IMR-90 (cell line): ENCODE measurements at regions not wholly inside any gene's neighbourhood (a gene's known extent, or its start where the extent isn't known, plus 50 kb on each side); places are given as distances from the start of the nearest gene placed in this dataset.

Experiments used
- ATAC-seq: fragments of 200-7000 bp; cut with Tn5 transposase; 2 replicates; pipeline ENCODE4 v1.9.1; 2020; ENCODE audit warnings: low read depth, mild to moderate bottlenecking, moderate library complexity
- BruUV-seq: library from RNA; stranded (reverse); fragments of 400-500 nt; replicated peaks from 2 replicates; lab custom pipeline; 2021; lab: Mats Ljungman, UMichigan
- CTCF ChIA-PET: fragments of 300-600 bp; formaldehyde crosslinking; extraction: SDS; loops from one replicate; lab custom pipeline; 2021; ENCODE audit warnings: antibody characterized with exemption; lab: Yijun Ruan, JAX
- POLR2A ChIA-PET: fragments of 300-600 bp; sonication (Branson Sonifier 250); formaldehyde crosslinking; loops from one replicate; lab custom pipeline; 2022; ENCODE audit warnings: antibody characterized with exemption; ENCODE audit not compliant: unreplicated experiment; lab: Charles Lee
- DNase-seq: peaks from one replicate; pipeline ENCODE4 v3.0.0; 2013
- H2AFZ ChIP-seq: replicated peaks from 2 replicates; pipeline ENCODE3; 2013; ENCODE audit warnings: low read length, mild to moderate bottlenecking; ENCODE audit not compliant: poor library complexity
- H2AK5ac ChIP-seq: 2 replicates; pipeline ENCODE4 v1.6.1; 2013; ENCODE audit warnings: low read depth, low read length, inconsistent platforms
- H2AK9ac ChIP-seq: replicated peaks from 2 replicates; pipeline ENCODE3; 2013; ENCODE audit warnings: mild to moderate bottlenecking, low read depth, low read length, moderate library complexity; ENCODE audit not compliant: poor library complexity
- H2BK120ac ChIP-seq: 2 replicates; pipeline ENCODE4 v1.6.1; 2013; ENCODE audit warnings: low read depth, low read length, inconsistent platforms
- H2BK15ac ChIP-seq: 3 replicates; pipeline ENCODE4 v1.6.1; 2013; ENCODE audit warnings: low read depth, low read length, inconsistent platforms
- H2BK20ac ChIP-seq: 2 replicates; pipeline ENCODE4 v1.6.1; 2013; ENCODE audit warnings: low read depth, mild to moderate bottlenecking, inconsistent platforms, low read length, moderate library complexity
- H2BK5ac ChIP-seq: 2 replicates; pipeline ENCODE4 v1.6.1; 2013; ENCODE audit warnings: mild to moderate bottlenecking, low read depth, low read length, inconsistent platforms; ENCODE audit not compliant: poor library complexity, severe bottlenecking
- H3K14ac ChIP-seq: replicated peaks from 2 replicates; pipeline ENCODE4 v1.6.1; 2013; ENCODE audit warnings: low read depth, low read length, inconsistent platforms
- H3K18ac ChIP-seq: 2 replicates; pipeline ENCODE4 v1.6.1; 2013; ENCODE audit warnings: low read depth, low read length, control low read depth
- H3K23ac ChIP-seq: 2 replicates; pipeline ENCODE4 v1.6.1; 2013; ENCODE audit warnings: low read depth, low read length, inconsistent platforms
- H3K27ac ChIP-seq: 2 replicates; pipeline ENCODE4 v1.5.1; 2013; ENCODE audit warnings: mild to moderate bottlenecking, control low read depth, low read length; ENCODE audit not compliant: insufficient read depth
- H3K27me3 ChIP-seq: 2 replicates; pipeline ENCODE4 v1.6.1; 2013; ENCODE audit warnings: low read length; ENCODE audit not compliant: control insufficient read depth, insufficient read depth
- H3K36me3 ChIP-seq: 2 replicates; pipeline ENCODE4 v1.6.1; 2013; ENCODE audit warnings: low read length, mixed read lengths; ENCODE audit not compliant: control insufficient read depth, insufficient read depth
- H3K4ac ChIP-seq: 2 replicates; pipeline ENCODE4 v1.6.1; 2013; ENCODE audit warnings: low read depth, low read length, inconsistent platforms
- H3K4me1 ChIP-seq: 2 replicates; pipeline ENCODE4 v1.6.1; 2013; ENCODE audit warnings: low read length, mixed read lengths; ENCODE audit not compliant: control insufficient read depth, insufficient read depth
- H3K4me2 ChIP-seq: 2 replicates; pipeline ENCODE4 v1.6.1; 2013; ENCODE audit warnings: low read depth, mild to moderate bottlenecking, control low read depth, low read length, moderate library complexity
- H3K4me3 ChIP-seq: 2 replicates; pipeline ENCODE4 v1.5.1; 2013; ENCODE audit warnings: low read depth, mild to moderate bottlenecking, control low read depth, low read length, moderate library complexity; ENCODE audit not compliant: insufficient read depth
- H3K56ac ChIP-seq: 2 replicates; pipeline ENCODE4 v1.6.1; 2013; ENCODE audit warnings: low read length, inconsistent platforms; ENCODE audit not compliant: insufficient read depth; ENCODE audit errors: extremely low read depth
- H3K79me1 ChIP-seq, 2 experiments: 2 replicates each; pipeline ENCODE4 v1.6.1; 2013; ENCODE audit warnings: low read length in 2 of 2, inconsistent platforms in 1 of 2, low read depth in 1 of 2
- H3K9ac ChIP-seq: 2 replicates; pipeline ENCODE4 v1.6.1; 2013; ENCODE audit warnings: low read depth, low read length, control low read depth
- H3K9me1 ChIP-seq: 2 replicates; pipeline ENCODE4 v1.6.1; 2013; ENCODE audit warnings: low read length, inconsistent platforms; ENCODE audit not compliant: insufficient read depth
- H3K9me3 ChIP-seq: 2 replicates; pipeline ENCODE4 v1.6.1; 2013; ENCODE audit warnings: low read length; ENCODE audit not compliant: control insufficient read depth, insufficient read depth
- H4K20me1 ChIP-seq: 2 replicates; pipeline ENCODE4 v1.6.1; 2013; ENCODE audit warnings: low read length, inconsistent platforms; ENCODE audit not compliant: insufficient read depth
- H4K5ac ChIP-seq: 2 replicates; pipeline ENCODE4 v1.6.1; 2013; ENCODE audit warnings: mild to moderate bottlenecking, low read depth, low read length, control low read depth
- H4K8ac ChIP-seq, 2 experiments: 2 replicates each; pipeline ENCODE4 v1.6.1; 2013; ENCODE audit warnings: low read depth in 2 of 2, low read length in 2 of 2, control low read depth in 1 of 2, inconsistent platforms in 1 of 2
- H4K91ac ChIP-seq: 2 replicates; pipeline ENCODE4 v1.6.1; 2013; ENCODE audit warnings: low read depth, low read length, inconsistent platforms; ENCODE audit not compliant: insufficient read depth
- BHLHE40 ChIP-seq: fragments of 150-350 bp; IDR thresholded peaks from 2 replicates; pipeline ENCODE4 v1.6.1; 2016; ENCODE audit warnings: mild to moderate bottlenecking, low read depth, low read length
- CHD1 ChIP-seq: IDR thresholded peaks from 2 replicates; pipeline ENCODE4 v1.6.1; 2012; ENCODE audit warnings: low read depth, low read length, improper control_type of control experiment
- FOS ChIP-seq: fragments of 150-350 bp; IDR thresholded peaks from 2 replicates; pipeline ENCODE4 v1.6.1; 2016; ENCODE audit warnings: low read depth, low read length
- MAFK ChIP-seq: IDR thresholded peaks from 2 replicates; pipeline ENCODE4 v1.6.1; 2012; ENCODE audit warnings: low read depth, low read length, improper control_type of control experiment
- MAZ ChIP-seq: IDR thresholded peaks from 2 replicates; pipeline ENCODE4 v1.6.1; 2012; ENCODE audit warnings: low read depth, mild to moderate bottlenecking, low read length, improper control_type of control experiment, moderate library complexity, borderline replicate concordance
- NFE2L2 ChIP-seq: fragments of 150-350 bp; IDR thresholded peaks from 2 replicates; pipeline ENCODE4 v1.6.1; 2016; ENCODE audit warnings: low read depth, mild to moderate bottlenecking, low read length
- POLR2A ChIP-seq: IDR thresholded peaks from 2 replicates; pipeline ENCODE4 v1.6.1; 2012; ENCODE audit warnings: mild to moderate bottlenecking, low read depth, low read length
- RAD21 ChIP-seq: IDR thresholded peaks from 2 replicates; pipeline ENCODE4 v1.6.1; 2012; ENCODE audit warnings: low read length, improper control_type of control experiment
- RCOR1 ChIP-seq: IDR thresholded peaks from 2 replicates; pipeline ENCODE4 v1.6.1; 2012; ENCODE audit warnings: mild to moderate bottlenecking, low read length, improper control_type of control experiment; ENCODE audit not compliant: insufficient replicate concordance
- WGBS, 2 experiments: methylation state at CpG; one replicate each; pipeline versions ENCODE4 v1.1.5 to v1.1.7; 2013; ENCODE audit warnings: missing lambda C conversion rate in 2 of 2; ENCODE audit not compliant: insufficient read length in 1 of 2; ENCODE audit errors: extremely low coverage in 2 of 2; 5-methylcytosine and 5-hydroxymethylcytosine counted together
- dilution Hi-C: fragments of 300-500 bp; cut with HindIII; formaldehyde crosslinking; loops from one replicate; pipeline ENCODE4 v1.14.3; 2018; ENCODE audit warnings: low sequenced_read_pairs; ENCODE audit not compliant: unreplicated experiment
- in situ Hi-C: fragments of 300-500 bp; cut with MboI; formaldehyde crosslinking; loops from 3 replicates; pipeline ENCODE4 v1.14.3; 2019; ENCODE audit warnings: low sequenced_read_pairs, inconsistent platforms, mixed read lengths
- intact Hi-C: fragments of 100-400 bp; cut with micrococcal nuclease; formaldehyde crosslinking; loops from 2 replicates; pipeline ENCODE4 v1.10.0; 2022
- TF ChIP-seq, protein P1 (sequence below): fragments of 150-350 bp; IDR thresholded peaks from 2 replicates; pipeline ENCODE4 v1.6.1; 2016; ENCODE audit warnings: low read depth, mild to moderate bottlenecking, low read length, moderate library complexity, borderline replicate concordance
- TF ChIP-seq, protein P2 (sequence below): conservative IDR thresholded peaks from 2 replicates; pipeline ENCODE4 v1.5.1; 2012; ENCODE audit warnings: mild to moderate bottlenecking, low read depth, low read length, improper control_type of control experiment

- Histone ChIP-seq H4K20me1 (no peaks in the 10 kb centered on the region), H4K91ac (no peak overlapping the region), H2BK5ac (no peak overlapping the region), H2AFZ (no peak overlapping the region), H3K9ac (no peak overlapping the region), H2AK9ac (no peak overlapping the region), H3K4me3 (no peak overlapping the region), H2BK15ac (no peak overlapping the region), H3K36me3 (no peaks in the 10 kb centered on the region), H2AK5ac (no peak overlapping the region), H3K18ac (no peak overlapping the region), H3K4me1 (no peaks in the 10 kb centered on the region), H3K23ac (no peak overlapping the region), H3K14ac (no peak overlapping the region), H2BK20ac (no peak overlapping the region), H4K8ac (no peak overlapping the region), H3K79me1 (no peaks in the 10 kb centered on the region), H4K5ac (no peak overlapping the region), H3K27me3 (no peaks in the 10 kb centered on the region), H3K9me3 (peaks cover 23% of the 10 kb centered on the region), H3K4ac (no peak overlapping the region), H3K9me1 (no peaks in the 10 kb centered on the region), H3K56ac (no peak overlapping the region), H3K4me2 (no peak overlapping the region), H3K27ac (no peak overlapping the region), H2BK120ac (no peak overlapping the region)
- no TSS peak for BruUV-seq
- TF ChIP-seq NFE2L2 = no peak
- no peak for TF ChIP-seq RCOR1
- TF ChIP-seq, protein P1, sequence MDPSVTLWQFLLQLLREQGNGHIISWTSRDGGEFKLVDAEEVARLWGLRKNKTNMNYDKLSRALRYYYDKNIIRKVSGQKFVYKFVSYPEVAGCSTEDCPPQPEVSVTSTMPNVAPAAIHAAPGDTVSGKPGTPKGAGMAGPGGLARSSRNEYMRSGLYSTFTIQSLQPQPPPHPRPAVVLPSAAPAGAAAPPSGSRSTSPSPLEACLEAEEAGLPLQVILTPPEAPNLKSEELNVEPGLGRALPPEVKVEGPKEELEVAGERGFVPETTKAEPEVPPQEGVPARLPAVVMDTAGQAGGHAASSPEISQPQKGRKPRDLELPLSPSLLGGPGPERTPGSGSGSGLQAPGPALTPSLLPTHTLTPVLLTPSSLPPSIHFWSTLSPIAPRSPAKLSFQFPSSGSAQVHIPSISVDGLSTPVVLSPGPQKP = no peak
- TF ChIP-seq MAFK = no peak
- TF ChIP-seq POLR2A = no peak
- no peak for TF ChIP-seq RAD21
- TF ChIP-seq, protein P2, sequence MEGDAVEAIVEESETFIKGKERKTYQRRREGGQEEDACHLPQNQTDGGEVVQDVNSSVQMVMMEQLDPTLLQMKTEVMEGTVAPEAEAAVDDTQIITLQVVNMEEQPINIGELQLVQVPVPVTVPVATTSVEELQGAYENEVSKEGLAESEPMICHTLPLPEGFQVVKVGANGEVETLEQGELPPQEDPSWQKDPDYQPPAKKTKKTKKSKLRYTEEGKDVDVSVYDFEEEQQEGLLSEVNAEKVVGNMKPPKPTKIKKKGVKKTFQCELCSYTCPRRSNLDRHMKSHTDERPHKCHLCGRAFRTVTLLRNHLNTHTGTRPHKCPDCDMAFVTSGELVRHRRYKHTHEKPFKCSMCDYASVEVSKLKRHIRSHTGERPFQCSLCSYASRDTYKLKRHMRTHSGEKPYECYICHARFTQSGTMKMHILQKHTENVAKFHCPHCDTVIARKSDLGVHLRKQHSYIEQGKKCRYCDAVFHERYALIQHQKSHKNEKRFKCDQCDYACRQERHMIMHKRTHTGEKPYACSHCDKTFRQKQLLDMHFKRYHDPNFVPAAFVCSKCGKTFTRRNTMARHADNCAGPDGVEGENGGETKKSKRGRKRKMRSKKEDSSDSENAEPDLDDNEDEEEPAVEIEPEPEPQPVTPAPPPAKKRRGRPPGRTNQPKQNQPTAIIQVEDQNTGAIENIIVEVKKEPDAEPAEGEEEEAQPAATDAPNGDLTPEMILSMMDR = no peak
- no peak for TF ChIP-seq MAZ
- no peak for TF ChIP-seq BHLHE40
- TF ChIP-seq CHD1 = no peak
- TF ChIP-seq FOS = no peak
- WGBS, 2 experiments = 38% methylated on average over 5 of the region's 8 CpGs; no CpG with 5 or more reads in 1 of the 2 experiments
- no peak for DNase-seq
- dilution Hi-C loops (no loop called here), intact Hi-C loops (no loop called here), in situ Hi-C loops (no loop called here)
- peak; percentile 40; the same call in 1 of the 2 replicates for ATAC-seq
- ChIA-PET POLR2A (no interaction called here), CTCF (no interaction called here)
Observed at GRCh38 chrX:1754077-1754476, 139.2 kb downstream of the ASMT start.
